SK-N-SH (cell line): ENCODE measurements at regions not wholly inside any gene's neighbourhood (a gene's known extent, or its start where the extent isn't known, plus 50 kb on each side); places are given as distances from the start of the nearest gene placed in this dataset.

Experiments
- CTCF ChIA-PET: fragments of 300-600, 350-600 bp; formaldehyde crosslinking; extraction: SDS; loops from one replicate; lab custom pipeline; 2021; lab: Yijun Ruan, JAX
- POLR2A ChIA-PET: fragments of 350-600 bp; sonication (Branson Sonifier 250); formaldehyde crosslinking; extraction: SDS; loops from one replicate; lab custom pipeline; 2020; ENCODE audit warnings: antibody characterized with exemption, inconsistent platforms; lab: Yijun Ruan, JAX
- DNase-seq: peaks from one replicate; pipeline ENCODE4 v3.0.0; 2012
- H2AFZ ChIP-seq: fragments of 200-600 bp; sonication (generic); 2 replicates; pipeline ENCODE4 v1.8.1; 2016; ENCODE audit warnings: antibody characterized with exemption, mild to moderate bottlenecking, low read depth
- H3F3A ChIP-seq: fragments of 200-600 bp; sonication (generic); replicated peaks from 2 replicates; pipeline ENCODE3; 2016; ENCODE audit warnings: antibody characterized with exemption, mild to moderate bottlenecking; ENCODE audit not compliant: insufficient read depth
- H3K27ac ChIP-seq, 2 experiments: fragments of 200-500 bp in 1 of 2; fragments of 200-600 bp in 1 of 2; sonication (Bioruptor generic) in 1 of 2; sonication (generic), shearing (Covaris generic) in 1 of 2; 2 replicates each; pipeline versions ENCODE4 v1.5.1 to v1.6.1; 2014 to 2016; ENCODE audit warnings: low read depth in 2 of 2, inconsistent platforms in 1 of 2, low read length in 1 of 2, mild to moderate bottlenecking in 1 of 2, mixed read lengths in 1 of 2
- H3K27me3 ChIP-seq: fragments of 200-600 bp; sonication (generic), shearing (Covaris generic); 2 replicates; pipeline ENCODE4 v1.6.1; 2016; ENCODE audit warnings: mixed run types; ENCODE audit not compliant: insufficient read depth
- H3K36me3 ChIP-seq, 2 experiments: fragments of 200-500 bp in 1 of 2; fragments of 200-600 bp in 1 of 2; sonication (Bioruptor generic) in 1 of 2; sonication (generic) in 1 of 2; replicated peaks in 1 of 2; 2 replicates each; pipeline versions ENCODE3 to v1.5.1; 2014 to 2016; ENCODE audit warnings: low read length in 1 of 2, mild to moderate bottlenecking in 1 of 2; ENCODE audit not compliant: insufficient read depth in 2 of 2, control insufficient read depth in 1 of 2
- H3K4me1 ChIP-seq, 2 experiments: fragments of 200-500 bp in 1 of 2; fragments of 200-600 bp in 1 of 2; sonication (Bioruptor generic) in 1 of 2; sonication (generic), shearing (Covaris generic) in 1 of 2; 2 replicates each; pipeline versions ENCODE4 v1.5.1 to v1.6.1; 2014 to 2016; ENCODE audit warnings: low read depth in 1 of 2, low read length in 1 of 2, mixed run types in 1 of 2; ENCODE audit not compliant: insufficient read depth in 2 of 2, control insufficient read depth in 1 of 2
- H3K4me2 ChIP-seq: fragments of 200-600 bp; sonication (generic), shearing (Covaris generic); 2 replicates; pipeline ENCODE4 v1.6.1; 2017; ENCODE audit warnings: mixed run types
- H3K4me3 ChIP-seq, 2 experiments: fragments of 200-500 bp in 1 of 2; fragments of 200-600 bp in 1 of 2; sonication (Bioruptor generic) in 1 of 2; sonication (generic), shearing (Covaris generic) in 1 of 2; 2 replicates each; pipeline versions ENCODE4 v1.5.1 to v1.8.1; 2014 to 2016; ENCODE audit warnings: low read depth in 2 of 2, inconsistent platforms in 1 of 2, low read length in 1 of 2, mild to moderate bottlenecking in 1 of 2, mixed read lengths in 1 of 2, moderate library complexity in 1 of 2
- H3K79me2 ChIP-seq: fragments of 200-600 bp; sonication (generic); 2 replicates; pipeline ENCODE4 v1.8.1; 2017; ENCODE audit warnings: mild to moderate bottlenecking; ENCODE audit not compliant: insufficient read depth
- H3K9ac ChIP-seq: fragments of 200-600 bp; sonication (generic); 2 replicates; pipeline ENCODE4 v1.6.1; 2017; ENCODE audit warnings: mixed run types
- H3K9me2 ChIP-seq: fragments of 200-600 bp; sonication (generic); 2 replicates; pipeline ENCODE4 v1.6.1; 2017; ENCODE audit warnings: mixed run types
- H3K9me3 ChIP-seq: fragments of 200-600 bp; sonication (generic); 2 replicates; pipeline ENCODE4 v1.6.1; 2017; ENCODE audit warnings: mixed run types, mild to moderate bottlenecking, moderate library complexity
- H4K20me1 ChIP-seq: fragments of 200-600 bp; sonication (generic); 2 replicates; pipeline ENCODE4 v1.6.1; 2017; ENCODE audit warnings: mild to moderate bottlenecking, mixed run types; ENCODE audit not compliant: insufficient read depth
- CTCF ChIP-seq: fragments of 200-600 bp; sonication (generic); IDR thresholded peaks from 2 replicates; pipeline ENCODE4 v1.6.1; 2017; ENCODE audit warnings: antibody characterized with exemption, mild to moderate bottlenecking, moderate library complexity
- ELF1 ChIP-seq: IDR thresholded peaks from 2 replicates; pipeline ENCODE4 v1.4.0; 2012
- FOSL2 ChIP-seq: IDR thresholded peaks from 2 replicates; pipeline ENCODE4 v1.4.0; 2012; ENCODE audit warnings: low read depth, mild to moderate bottlenecking, moderate library complexity, borderline replicate concordance
- FOXJ3 ChIP-seq: sonication (generic); formaldehyde crosslinking; IDR thresholded peaks from 2 replicates; pipeline ENCODE4 v1.5.1; 2020; ENCODE audit warnings: mild to moderate bottlenecking, missing genetic modification reagents
- FOXM1 ChIP-seq: IDR thresholded peaks from 2 replicates; pipeline ENCODE4 v1.4.0; 2012; ENCODE audit warnings: low read depth, mild to moderate bottlenecking
- GATA2 ChIP-seq: sonication (generic); formaldehyde crosslinking; IDR thresholded peaks from 2 replicates; pipeline ENCODE4 v1.5.0; 2020; ENCODE audit warnings: mild to moderate bottlenecking, missing genetic modification reagents
- JUND ChIP-seq: IDR thresholded peaks from 2 replicates; pipeline ENCODE4 v1.4.0; 2012
- MEF2A ChIP-seq: IDR thresholded peaks from 2 replicates; pipeline ENCODE4 v1.4.0; 2012; ENCODE audit warnings: low read depth, borderline replicate concordance
- MXI1 ChIP-seq: IDR thresholded peaks from 2 replicates; pipeline ENCODE4 v1.6.1; 2012; ENCODE audit warnings: mild to moderate bottlenecking, low read depth, low read length, improper control_type of control experiment
- NFIC ChIP-seq: IDR thresholded peaks from 2 replicates; pipeline ENCODE4 v1.4.0; 2012; ENCODE audit warnings: borderline replicate concordance
- NRF1 ChIP-seq: IDR thresholded peaks from 2 replicates; pipeline ENCODE4 v1.6.1; 2012; ENCODE audit warnings: low read depth, mild to moderate bottlenecking, low read length
- RFX5 ChIP-seq: IDR thresholded peaks from 2 replicates; pipeline ENCODE4 v1.6.1; 2012; ENCODE audit warnings: mild to moderate bottlenecking, improper control_type of control experiment, low read length
- RXRA ChIP-seq: IDR thresholded peaks from 2 replicates; pipeline ENCODE4 v1.4.0; 2012; ENCODE audit warnings: low read depth, mild to moderate bottlenecking, borderline replicate concordance
- SIN3A ChIP-seq: IDR thresholded peaks from 2 replicates; pipeline ENCODE4 v1.6.1; 2012; ENCODE audit warnings: low read depth, mild to moderate bottlenecking, low read length, moderate library complexity, borderline replicate concordance
- TAF1 ChIP-seq: IDR thresholded peaks from 2 replicates; pipeline ENCODE4 v1.6.1; 2012; ENCODE audit warnings: low read depth, mild to moderate bottlenecking, low read length, moderate library complexity, borderline replicate concordance
- TEAD4 ChIP-seq: IDR thresholded peaks from 2 replicates; pipeline ENCODE4 v1.4.0; 2012; ENCODE audit warnings: mild to moderate bottlenecking, borderline replicate concordance; ENCODE audit not compliant: insufficient read depth
- WGBS: methylation state at CpG from one replicate; pipeline ENCODE4 v1.1.6; 2017; ENCODE audit warnings: low lambda C conversion rate; 5-methylcytosine and 5-hydroxymethylcytosine counted together
- TF ChIP-seq, protein P1 (sequence below): IDR thresholded peaks from 2 replicates; pipeline ENCODE4 v1.4.0; 2012; ENCODE audit warnings: low read depth, borderline replicate concordance

GRCh38 chr7:25035274-25035673, 55.3 kb upstream of the OSBPL3 start:
- Histone ChIP-seq H3K9ac (no peak overlapping the region), H4K20me1 (no peaks in the 10 kb centered on the region), H3K9me2 (no peaks in the 10 kb centered on the region), H3F3A (no peaks in the 10 kb centered on the region), H3K27ac (no peak overlapping the region), H3K4me1 (peaks cover 0 to 13% of the 10 kb centered on the region in 2 experiments; a peak in 2 of 4 replicates), H3K27me3 (no peaks in the 10 kb centered on the region), H3K4me3 (no peak overlapping the region), H3K4me2 (no peak overlapping the region), H2AFZ (no peak overlapping the region), H3K79me2 (no peaks in the 10 kb centered on the region)
- DNase-seq, result no peak
- 91% methylated on average over 4 of the region's 4 CpGs for WGBS
- ChIA-PET CTCF (interaction anchor here (1.1 kb wide), 1 partner anchor 59 kb away, joined by 3 read pairs; no protein-coding TSS in a partner anchor), POLR2A (no interaction called here)
- TF ChIP-seq FOSL2 (no peak), TEAD4 (no peak), MXI1 (no peak), SIN3A (no peak), FOXJ3 (CRISPR knock-in tag) (no peak), FOXM1 (no peak), TAF1 (no peak), RXRA (no peak), MEF2A (no peak), NRF1 (no peak), NFIC (no peak), RFX5 (no peak), GATA2 (CRISPR knock-in tag) (no peak), ELF1 (no peak)
- TF ChIP-seq, protein P1, sequence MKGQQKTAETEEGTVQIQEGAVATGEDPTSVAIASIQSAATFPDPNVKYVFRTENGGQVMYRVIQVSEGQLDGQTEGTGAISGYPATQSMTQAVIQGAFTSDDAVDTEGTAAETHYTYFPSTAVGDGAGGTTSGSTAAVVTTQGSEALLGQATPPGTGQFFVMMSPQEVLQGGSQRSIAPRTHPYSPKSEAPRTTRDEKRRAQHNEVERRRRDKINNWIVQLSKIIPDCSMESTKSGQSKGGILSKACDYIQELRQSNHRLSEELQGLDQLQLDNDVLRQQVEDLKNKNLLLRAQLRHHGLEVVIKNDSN, result no peak
- TF ChIP-seq, all 33 proteins: peak for 0
- Histone ChIP-seq H3K36me3 (no peaks in the 10 kb centered on the region), H3K9me3 (peaks cover 9% of the 10 kb centered on the region; the same call in 1 of the 2 replicates)

GRCh38 chr7:25034136-25034535, 54.2 kb upstream of the OSBPL3 start:
- TF ChIP-seq FOXM1, result no peak
- no peak for TF ChIP-seq FOXJ3 (CRISPR knock-in tag)
- no peak for TF ChIP-seq CTCF
- TF ChIP-seq, protein P1, result no peak
- no peak for TF ChIP-seq JUND
- Histone ChIP-seq H3K36me3 (no peaks in the 10 kb centered on the region), H3K4me2 (no peak overlapping the region), H3K9me3 (peaks cover 9% of the 10 kb centered on the region; the same call in 1 of the 2 replicates), H3F3A (peaks cover 1% of the 10 kb centered on the region), H3K79me2 (no peaks in the 10 kb centered on the region), H3K4me1 (peaks cover 0 to 14% of the 10 kb centered on the region in 2 experiments; a peak in 2 of 4 replicates), H3K9ac (no peak overlapping the region), H4K20me1 (no peaks in the 10 kb centered on the region), H3K4me3 (no peak overlapping the region), H3K27ac (no peak overlapping the region), H3K27me3 (no peaks in the 10 kb centered on the region), H2AFZ (no peak overlapping the region), H3K9me2 (no peaks in the 10 kb centered on the region)
- ChIA-PET POLR2A (no interaction called here), CTCF (interaction anchor here (0.6 to 1.2 kb wide), 2 partner anchors 64 to 1770 kb away, joined by 3 to 4 read pairs; no protein-coding TSS in a partner anchor)
- no peak for DNase-seq
- WGBS, result 99% methylated on average over 2 of the region's 2 CpGs
